ENCODE measurements at regions not wholly inside any gene's neighbourhood (a gene's known extent, or its start where the extent isn't known, plus 50 kb on each side); places are given as distances from the start of the nearest gene placed in this dataset.
"Not testable (repeated sequence)": the region's sequence is repeated elsewhere in the genome, so short reads cannot be mapped to it uniquely, and the experiment has no call there.

DNA sequence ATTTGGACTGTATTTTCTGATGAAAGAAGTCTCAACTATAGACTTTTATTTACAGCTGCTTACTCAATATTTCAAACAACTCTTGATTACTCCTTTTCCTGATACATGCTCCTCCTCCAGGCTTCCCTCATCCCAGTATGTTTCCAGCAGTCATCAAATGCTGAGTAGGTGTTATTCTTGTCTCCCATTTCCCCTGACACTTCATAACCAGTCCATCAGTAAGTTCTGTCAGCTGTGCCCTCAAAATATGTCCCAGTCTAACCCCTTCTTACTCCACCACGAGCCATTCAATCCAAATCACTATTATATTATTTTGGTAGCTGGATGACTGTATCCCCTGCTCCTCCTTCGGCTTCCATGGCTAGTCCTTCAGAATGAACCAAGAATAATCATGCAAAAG lies 189.1 kb upstream of the DTNA start:
- H3K36me3 ChIP-seq (ENCODE audit: control insufficient read depth in 2 of 2, insufficient read depth in 2 of 2, low read length in 2 of 2): no peaks in the 10 kb centered on the region

DNA sequence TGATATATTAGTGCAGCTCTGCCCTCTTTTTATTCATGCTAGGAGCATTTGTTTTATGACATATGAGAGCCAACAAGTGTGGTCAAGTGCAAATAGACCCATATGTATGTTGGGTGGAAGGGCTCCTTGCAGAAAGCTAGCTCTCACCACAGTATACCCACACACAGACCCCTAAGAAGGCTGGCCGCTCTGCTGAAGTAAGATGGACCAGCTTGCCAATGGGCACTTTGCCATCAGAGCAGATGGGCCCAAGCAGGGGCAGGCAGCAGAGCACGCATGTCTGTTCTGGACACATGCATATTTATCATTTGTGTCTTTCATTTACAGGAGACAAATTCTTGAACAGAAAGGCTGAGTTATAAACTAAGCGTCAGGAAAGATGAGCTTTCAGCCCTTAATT lies 187.5 kb upstream of the DTNA start:
- H3K4me1 ChIP-seq (ENCODE audit: control insufficient read depth, insufficient read depth, low read length): no peaks in the 10 kb centered on the region
- H3K9ac ChIP-seq (ENCODE audit: low read length in 2 of 2): no peak overlapping the region
- H3K9me3 ChIP-seq (ENCODE audit: control insufficient read depth in 2 of 2, low read length in 2 of 2): no peaks in the 10 kb centered on the region
- H3K4me3 ChIP-seq (ENCODE audit: low read length in 2 of 2): no peak overlapping the region
- H3K27me3 ChIP-seq (ENCODE audit: control insufficient read depth in 1 of 2, insufficient read depth in 2 of 2, low read length in 2 of 2): no peaks in the 10 kb centered on the region
- H3K27ac ChIP-seq (ENCODE audit: low read length): no peak overlapping the region
- no peaks in the 10 kb centered on the region for H3K36me3 ChIP-seq (ENCODE audit: control insufficient read depth in 2 of 2, insufficient read depth in 2 of 2, low read length in 2 of 2)

More for the DNA sequence above, 189.1 kb upstream of the DTNA start:
- H3K4me3 ChIP-seq (ENCODE audit: low read length in 2 of 2): no peak overlapping the region
- H3K9ac ChIP-seq (ENCODE audit: low read length in 2 of 2): no peak overlapping the region
- no peaks in the 10 kb centered on the region for H3K27me3 ChIP-seq (ENCODE audit: control insufficient read depth in 1 of 2, insufficient read depth in 2 of 2, low read length in 2 of 2)
- H3K27ac ChIP-seq (ENCODE audit: low read length): no peak overlapping the region
- H3K9me3 ChIP-seq (ENCODE audit: control insufficient read depth in 2 of 2, low read length in 2 of 2): no peaks in the 10 kb centered on the region
- no peaks in the 10 kb centered on the region for H3K4me1 ChIP-seq (ENCODE audit: control insufficient read depth, insufficient read depth, low read length)

DNA sequence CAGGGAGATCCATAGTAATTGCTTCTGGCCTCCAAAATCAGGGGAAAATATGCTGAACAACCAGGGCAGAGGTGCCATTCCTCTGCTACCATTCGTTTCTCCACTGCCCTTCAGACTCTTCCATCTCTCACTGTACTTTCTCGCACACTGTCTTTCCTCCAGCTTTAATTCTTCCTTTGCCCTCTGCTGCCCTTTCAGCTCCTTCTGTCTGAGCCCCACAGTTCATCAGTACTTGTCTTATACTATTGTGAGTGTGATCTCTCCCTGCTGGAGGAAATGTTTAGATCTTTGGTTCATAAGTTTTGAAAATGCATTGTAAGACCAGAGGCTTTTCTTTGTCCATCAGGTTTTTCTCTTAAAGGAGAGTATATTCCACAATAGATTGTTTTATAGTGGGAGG lies 184.9 kb upstream of the DTNA start:
- Histone ChIP-seq H3K9me3 (ENCODE audit: control insufficient read depth in 2 of 2, low read length in 2 of 2) (no peaks in the 10 kb centered on the region), H3K27me3 (ENCODE audit: control insufficient read depth in 1 of 2, insufficient read depth in 2 of 2, low read length in 2 of 2) (no peaks in the 10 kb centered on the region), H3K9ac (ENCODE audit: low read length in 2 of 2) (no peak overlapping the region), H3K36me3 (ENCODE audit: control insufficient read depth in 2 of 2, insufficient read depth in 2 of 2, low read length in 2 of 2) (no peaks in the 10 kb centered on the region), H3K4me3 (ENCODE audit: low read length in 2 of 2) (no peak overlapping the region), H3K4me1 (ENCODE audit: control insufficient read depth, insufficient read depth, low read length) (no peaks in the 10 kb centered on the region), H3K27ac (ENCODE audit: low read length) (no peak overlapping the region)

DNA sequence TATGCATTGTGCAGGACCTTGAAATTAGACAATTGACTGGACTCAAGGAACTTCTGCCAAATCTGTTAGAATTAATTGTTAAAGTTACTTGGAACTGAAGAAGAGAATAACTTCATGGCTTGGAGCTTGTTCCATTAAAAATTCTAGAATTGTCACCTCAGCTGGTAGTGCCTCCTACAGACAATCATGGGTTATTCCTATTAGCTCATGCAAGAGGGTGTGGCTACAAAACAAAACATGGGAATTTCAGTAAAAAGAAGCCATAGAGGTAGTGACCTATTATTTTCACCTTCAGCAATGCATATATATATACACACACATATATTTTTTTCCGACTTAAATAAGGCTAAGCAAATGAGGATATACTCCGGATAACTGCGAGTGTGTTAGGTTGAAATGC lies 181.9 kb upstream of the DTNA start:
- no peak overlapping the region for H3K4me3 ChIP-seq (ENCODE audit: low read length in 2 of 2)
- no peak overlapping the region for H3K9ac ChIP-seq (ENCODE audit: low read length in 2 of 2)
- H3K9me3 ChIP-seq (ENCODE audit: control insufficient read depth in 2 of 2, low read length in 2 of 2): no peaks in the 10 kb centered on the region
- H3K4me1 ChIP-seq (ENCODE audit: control insufficient read depth, insufficient read depth, low read length): no peaks in the 10 kb centered on the region
- H3K27ac ChIP-seq (ENCODE audit: low read length): no peak overlapping the region
- no peaks in the 10 kb centered on the region for H3K36me3 ChIP-seq (ENCODE audit: control insufficient read depth in 2 of 2, insufficient read depth in 2 of 2, low read length in 2 of 2)
- H3K27me3 ChIP-seq (ENCODE audit: control insufficient read depth in 1 of 2, insufficient read depth in 2 of 2, low read length in 2 of 2): no peaks in the 10 kb centered on the region

DNA sequence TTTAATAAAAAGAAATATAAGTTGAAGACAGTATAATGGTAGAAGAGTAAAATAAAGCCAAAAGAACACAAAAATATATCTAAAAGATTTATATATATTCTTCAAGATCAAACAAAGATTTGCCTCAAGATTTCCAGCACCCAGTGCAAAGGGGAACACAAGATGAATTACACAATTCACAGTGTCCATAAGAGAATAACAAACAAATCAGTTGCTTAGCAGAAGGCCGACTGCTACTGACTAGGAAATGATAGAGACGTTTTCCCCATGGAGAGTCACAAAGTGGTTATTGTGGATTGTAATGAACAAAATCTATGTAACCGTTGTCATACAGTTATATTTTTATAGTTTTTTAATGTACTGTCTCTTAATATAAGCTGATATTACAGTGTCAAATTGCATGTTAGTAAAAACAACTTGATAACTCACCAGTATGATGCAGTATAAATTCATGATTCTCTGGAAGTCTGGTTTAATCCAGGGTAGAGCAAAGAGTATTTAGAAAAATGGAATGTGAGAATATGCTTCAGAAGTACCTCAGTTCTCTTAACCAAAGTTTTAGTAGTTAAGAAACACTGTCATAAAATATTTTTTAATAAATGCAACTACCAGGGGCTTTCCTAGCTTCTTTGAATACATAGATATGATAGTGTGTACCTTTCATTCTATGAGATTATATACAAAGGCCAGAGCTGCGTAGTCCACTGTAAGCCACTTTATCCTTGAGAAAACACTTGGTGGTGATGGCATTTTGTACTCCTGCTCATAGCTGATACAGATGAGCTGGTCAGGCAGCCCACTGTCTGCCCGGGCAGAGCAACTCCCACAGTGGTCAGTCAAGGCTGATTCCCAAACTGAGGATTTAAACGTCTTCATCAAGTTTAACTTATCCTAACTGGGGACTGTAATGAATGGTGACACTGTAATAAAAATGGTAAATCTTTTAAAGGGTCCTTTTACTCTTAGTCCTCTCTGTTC lies 180.5 kb upstream of the DTNA start:
- no peak overlapping the region for H3K9ac ChIP-seq (ENCODE audit: low read length in 2 of 2)
- H3K27me3 ChIP-seq (ENCODE audit: control insufficient read depth in 1 of 2, insufficient read depth in 2 of 2, low read length in 2 of 2): no peaks in the 10 kb centered on the region
- H3K4me3 ChIP-seq (ENCODE audit: low read length in 2 of 2): no peak overlapping the region
- H3K36me3 ChIP-seq (ENCODE audit: control insufficient read depth in 2 of 2, insufficient read depth in 2 of 2, low read length in 2 of 2): no peaks in the 10 kb centered on the region
- no peaks in the 10 kb centered on the region for H3K4me1 ChIP-seq (ENCODE audit: control insufficient read depth, insufficient read depth, low read length)
- H3K27ac ChIP-seq (ENCODE audit: low read length): no peak overlapping the region
- H3K9me3 ChIP-seq (ENCODE audit: control insufficient read depth in 2 of 2, low read length in 2 of 2): no peaks in the 10 kb centered on the region

DNA sequence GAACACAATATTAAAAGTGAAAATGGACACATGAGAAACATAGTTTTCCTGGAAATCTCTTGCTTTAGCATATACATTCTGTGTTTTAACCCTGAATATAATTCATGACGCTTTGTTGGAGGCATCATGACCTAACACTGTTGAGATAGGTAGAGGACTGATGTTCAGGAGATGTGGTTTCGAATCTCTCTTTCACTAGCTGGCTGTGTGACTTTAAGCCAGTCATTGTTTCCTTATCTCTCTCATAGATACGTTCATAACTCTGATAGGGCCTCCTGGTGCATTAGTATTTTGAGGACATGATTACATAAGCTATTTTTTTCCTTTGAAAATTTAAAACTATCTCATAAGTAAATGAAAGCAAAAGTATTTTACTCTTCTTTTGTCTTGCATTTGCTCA lies 179.0 kb upstream of the DTNA start:
- H3K9ac ChIP-seq (ENCODE audit: low read length in 2 of 2): no peak overlapping the region
- no peaks in the 10 kb centered on the region for H3K9me3 ChIP-seq (ENCODE audit: control insufficient read depth in 2 of 2, low read length in 2 of 2)
- no peaks in the 10 kb centered on the region for H3K27me3 ChIP-seq (ENCODE audit: control insufficient read depth in 1 of 2, insufficient read depth in 2 of 2, low read length in 2 of 2)
- no peaks in the 10 kb centered on the region for H3K36me3 ChIP-seq (ENCODE audit: control insufficient read depth in 2 of 2, insufficient read depth in 2 of 2, low read length in 2 of 2)
- no peak overlapping the region for H3K4me3 ChIP-seq (ENCODE audit: low read length in 2 of 2)
- H3K27ac ChIP-seq (ENCODE audit: low read length): no peak overlapping the region
- no peaks in the 10 kb centered on the region for H3K4me1 ChIP-seq (ENCODE audit: control insufficient read depth, insufficient read depth, low read length)

DNA sequence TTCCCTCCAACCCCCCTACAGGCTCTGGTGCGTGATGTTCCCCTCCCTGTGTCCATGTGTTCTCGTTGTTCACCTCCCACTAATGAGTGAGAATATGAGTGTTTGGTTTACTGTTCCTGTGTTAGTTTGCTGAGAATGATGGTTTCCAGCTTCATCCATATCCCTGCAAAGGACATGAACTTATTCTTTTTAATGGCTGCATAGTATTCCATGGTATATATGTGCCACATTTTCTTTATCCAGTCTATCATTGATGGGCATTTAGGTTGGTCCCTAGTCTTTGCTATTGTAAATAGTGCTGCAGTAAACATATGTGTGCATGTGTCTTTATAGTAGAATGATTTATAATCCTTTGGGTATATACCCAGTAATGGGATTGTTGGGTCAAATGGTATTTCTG lies 175.5 kb upstream of the DTNA start:
- H3K4me3 ChIP-seq (ENCODE audit: low read length in 2 of 2); H3K4me1 ChIP-seq (ENCODE audit: control insufficient read depth, insufficient read depth, low read length); H3K27me3 ChIP-seq (ENCODE audit: control insufficient read depth in 1 of 2, insufficient read depth in 2 of 2, low read length in 2 of 2); H3K9me3 ChIP-seq (ENCODE audit: control insufficient read depth in 2 of 2, low read length in 2 of 2); H3K27ac ChIP-seq (ENCODE audit: low read length); H3K36me3 ChIP-seq (ENCODE audit: control insufficient read depth in 2 of 2, insufficient read depth in 2 of 2, low read length in 2 of 2); H3K9ac ChIP-seq (ENCODE audit: low read length in 2 of 2): not testable (repeated sequence)

DNA sequence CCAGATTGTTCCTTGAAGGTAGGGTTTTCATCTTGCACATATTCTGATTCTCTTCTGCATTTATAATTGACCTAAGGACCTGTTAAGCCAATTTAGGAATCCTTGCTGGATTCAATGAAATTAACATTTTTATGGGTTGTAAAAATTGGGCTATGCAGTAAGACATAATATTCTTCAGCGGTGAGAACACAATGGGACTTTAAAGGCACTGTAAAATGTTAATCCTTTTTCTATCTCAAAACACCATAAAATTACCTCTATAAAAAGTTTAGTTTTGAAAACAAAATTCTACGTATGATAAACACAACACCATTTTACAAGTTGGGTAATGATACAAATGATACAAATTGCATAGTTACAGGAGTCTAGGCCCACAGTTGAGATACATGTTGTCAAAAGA lies 169.2 kb upstream of the DTNA start:
- Histone ChIP-seq H3K36me3 (ENCODE audit: control insufficient read depth in 2 of 2, insufficient read depth in 2 of 2, low read length in 2 of 2) (no peaks in the 10 kb centered on the region), H3K27me3 (ENCODE audit: control insufficient read depth in 1 of 2, insufficient read depth in 2 of 2, low read length in 2 of 2) (no peaks in the 10 kb centered on the region), H3K4me3 (ENCODE audit: low read length in 2 of 2) (no peak overlapping the region), H3K4me1 (ENCODE audit: control insufficient read depth, insufficient read depth, low read length) (no peaks in the 10 kb centered on the region), H3K27ac (ENCODE audit: low read length) (no peak overlapping the region), H3K9me3 (ENCODE audit: control insufficient read depth in 2 of 2, low read length in 2 of 2) (no peaks in the 10 kb centered on the region), H3K9ac (ENCODE audit: low read length in 2 of 2) (no peak overlapping the region)

DNA sequence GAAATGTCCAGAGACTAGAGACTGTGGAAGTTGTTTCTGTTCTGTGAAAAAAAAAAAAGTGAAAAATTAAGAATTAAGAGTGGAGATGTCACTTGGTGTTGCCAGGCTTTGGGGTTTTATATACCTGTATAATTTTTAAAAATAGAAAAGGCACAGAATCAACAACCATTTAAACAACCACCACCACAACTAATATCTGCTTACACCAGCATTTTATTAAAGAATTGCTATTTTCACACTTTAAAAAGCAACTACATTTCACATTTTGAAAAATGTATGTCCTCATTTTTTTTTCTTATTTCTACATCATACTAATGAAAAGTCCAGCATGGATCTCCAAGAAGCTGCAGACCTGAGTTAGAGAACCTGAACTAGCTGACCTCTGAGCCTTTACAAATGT lies 167.5 kb upstream of the DTNA start:
- Histone ChIP-seq H3K36me3 (ENCODE audit: control insufficient read depth in 2 of 2, insufficient read depth in 2 of 2, low read length in 2 of 2) (no peaks in the 10 kb centered on the region), H3K4me1 (ENCODE audit: control insufficient read depth, insufficient read depth, low read length) (no peaks in the 10 kb centered on the region), H3K4me3 (ENCODE audit: low read length in 2 of 2) (no peak overlapping the region), H3K9ac (ENCODE audit: low read length in 2 of 2) (no peak overlapping the region), H3K27ac (ENCODE audit: low read length) (no peak overlapping the region), H3K9me3 (ENCODE audit: control insufficient read depth in 2 of 2, low read length in 2 of 2) (no peaks in the 10 kb centered on the region), H3K27me3 (ENCODE audit: control insufficient read depth in 1 of 2, insufficient read depth in 2 of 2, low read length in 2 of 2) (no peaks in the 10 kb centered on the region)

DNA sequence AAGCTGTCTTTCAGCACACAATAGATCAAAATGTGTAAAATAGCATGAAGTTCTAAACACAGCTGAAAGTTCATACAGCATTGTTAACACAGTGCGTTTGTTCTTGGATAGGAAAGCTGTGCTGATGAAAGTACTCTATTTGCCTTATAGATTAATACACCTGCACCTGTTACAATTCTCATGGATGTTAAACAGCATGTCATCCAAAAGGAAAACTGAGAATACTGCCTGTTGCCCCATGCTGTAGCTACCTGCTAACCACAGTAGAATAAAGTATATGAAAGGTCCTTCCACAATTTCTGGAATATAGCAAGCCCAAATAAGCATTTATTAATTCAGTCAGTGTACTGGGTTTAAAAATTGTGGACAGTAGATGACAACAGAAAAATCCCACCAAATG lies 166.7 kb upstream of the DTNA start:
- no peaks in the 10 kb centered on the region for H3K4me1 ChIP-seq (ENCODE audit: control insufficient read depth, insufficient read depth, low read length)
- no peaks in the 10 kb centered on the region for H3K9me3 ChIP-seq (ENCODE audit: control insufficient read depth in 2 of 2, low read length in 2 of 2)

DNA sequence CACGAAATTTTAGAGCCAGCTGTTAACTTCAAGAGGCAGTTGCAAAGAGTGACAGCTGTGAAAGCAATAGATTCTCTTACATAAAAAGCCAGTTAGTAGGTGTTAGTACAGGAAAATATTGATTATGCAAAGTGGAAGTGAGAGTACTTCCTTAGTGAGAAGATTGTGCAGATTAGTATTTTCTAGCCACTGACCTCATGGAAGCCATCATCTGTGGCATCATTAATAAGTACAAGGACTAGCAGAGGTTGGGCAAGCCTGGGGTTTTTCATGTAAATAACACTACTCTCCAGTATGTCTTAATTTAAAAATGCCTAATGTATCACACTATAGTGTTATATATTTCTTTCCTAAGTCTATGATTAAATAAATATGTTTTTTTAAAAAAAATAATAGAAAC lies 166.2 kb upstream of the DTNA start:
- Histone ChIP-seq H3K4me1 (ENCODE audit: control insufficient read depth, insufficient read depth, low read length) (no peaks in the 10 kb centered on the region), H3K9ac (ENCODE audit: low read length in 2 of 2) (no peak overlapping the region), H3K27ac (ENCODE audit: low read length) (no peak overlapping the region), H3K9me3 (ENCODE audit: control insufficient read depth in 2 of 2, low read length in 2 of 2) (no peaks in the 10 kb centered on the region), H3K27me3 (ENCODE audit: control insufficient read depth in 1 of 2, insufficient read depth in 2 of 2, low read length in 2 of 2) (no peaks in the 10 kb centered on the region), H3K4me3 (ENCODE audit: low read length in 2 of 2) (no peak overlapping the region), H3K36me3 (ENCODE audit: control insufficient read depth in 2 of 2, insufficient read depth in 2 of 2, low read length in 2 of 2) (no peaks in the 10 kb centered on the region)

More for the DNA sequence above, 166.7 kb upstream of the DTNA start:
- Histone ChIP-seq H3K9ac (ENCODE audit: low read length in 2 of 2) (no peak overlapping the region), H3K27ac (ENCODE audit: low read length) (no peak overlapping the region), H3K4me3 (ENCODE audit: low read length in 2 of 2) (no peak overlapping the region), H3K27me3 (ENCODE audit: control insufficient read depth in 1 of 2, insufficient read depth in 2 of 2, low read length in 2 of 2) (no peaks in the 10 kb centered on the region), H3K36me3 (ENCODE audit: control insufficient read depth in 2 of 2, insufficient read depth in 2 of 2, low read length in 2 of 2) (no peaks in the 10 kb centered on the region)
